ENCODE measurements at regions not wholly inside any gene's neighbourhood (a gene's known extent, or its start where the extent isn't known, plus 50 kb on each side); places are given as distances from the start of the nearest gene placed in this dataset.

DNA sequence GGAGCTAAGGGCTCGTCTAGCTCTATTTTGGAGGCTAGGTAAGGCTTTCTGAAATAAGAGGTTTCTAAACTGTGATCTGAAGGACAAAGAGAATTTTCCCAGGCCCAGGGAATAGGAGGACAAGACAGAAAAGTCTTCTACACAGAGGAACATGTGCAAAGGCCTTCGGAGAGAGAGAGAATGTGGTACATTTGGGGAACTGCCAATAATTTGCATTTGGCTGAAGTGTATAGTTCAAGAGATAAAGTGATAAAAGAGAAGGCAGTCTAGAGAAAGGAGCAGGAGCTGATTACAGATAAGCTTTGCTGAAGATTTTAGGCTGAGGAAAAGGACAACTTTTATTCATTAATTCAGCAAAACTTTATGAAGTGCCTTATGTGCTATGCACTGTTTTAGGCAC is 214.4 kb upstream of the ELL2 start:
- TF ChIP-seq POLR2A (IDR thresholded peaks at IDR 0.05) (no peak), EP300 (IDR thresholded peaks at IDR 0.05) (no peak)

Measured in tibial nerve (tissue), 3 donors.